DND-41 (cell line): ENCODE measurements at regions not wholly inside any gene's neighbourhood (a gene's known extent, or its start where the extent isn't known, plus 50 kb on each side); places are given as distances from the start of the nearest gene placed in this dataset.

Experiments
- EZH2 ChIP-seq: IDR thresholded peaks from 3 replicates; pipeline ENCODE4 v1.6.1; 2012; ENCODE audit warnings: borderline replicate concordance, low read depth, mild to moderate bottlenecking, moderate library complexity, low read length, inconsistent platforms; ENCODE audit not compliant: severe bottlenecking
- TF ChIP-seq, protein P1 (sequence below): IDR thresholded peaks from 2 replicates; pipeline ENCODE4 v1.5.1; 2012; ENCODE audit warnings: borderline replicate concordance, low read length, moderate library complexity, mild to moderate bottlenecking; ENCODE audit not compliant: poor library complexity, severe bottlenecking; ENCODE audit errors: extremely low read depth

DNA sequence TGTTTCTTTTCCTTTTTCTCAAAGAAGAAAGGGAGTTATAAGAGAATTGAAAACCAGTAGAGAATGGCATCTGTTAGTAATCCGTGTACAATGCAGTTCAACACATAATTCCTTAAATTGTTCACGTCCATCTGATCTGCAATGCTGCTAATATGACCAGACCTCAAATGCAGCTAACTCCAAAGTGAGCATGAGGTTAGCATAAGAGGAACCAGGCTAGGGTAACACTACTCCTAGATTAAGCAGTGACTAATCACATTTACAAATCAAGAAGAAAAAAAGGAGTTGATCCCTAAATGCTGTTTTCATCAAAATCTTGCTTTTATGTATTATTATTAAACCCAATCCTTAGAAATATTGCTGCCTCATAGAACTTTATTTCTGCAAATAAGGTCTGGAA lies 432.7 kb upstream of the ARID1B start:
- TF ChIP-seq EZH2, result no peak
- TF ChIP-seq, protein P1, sequence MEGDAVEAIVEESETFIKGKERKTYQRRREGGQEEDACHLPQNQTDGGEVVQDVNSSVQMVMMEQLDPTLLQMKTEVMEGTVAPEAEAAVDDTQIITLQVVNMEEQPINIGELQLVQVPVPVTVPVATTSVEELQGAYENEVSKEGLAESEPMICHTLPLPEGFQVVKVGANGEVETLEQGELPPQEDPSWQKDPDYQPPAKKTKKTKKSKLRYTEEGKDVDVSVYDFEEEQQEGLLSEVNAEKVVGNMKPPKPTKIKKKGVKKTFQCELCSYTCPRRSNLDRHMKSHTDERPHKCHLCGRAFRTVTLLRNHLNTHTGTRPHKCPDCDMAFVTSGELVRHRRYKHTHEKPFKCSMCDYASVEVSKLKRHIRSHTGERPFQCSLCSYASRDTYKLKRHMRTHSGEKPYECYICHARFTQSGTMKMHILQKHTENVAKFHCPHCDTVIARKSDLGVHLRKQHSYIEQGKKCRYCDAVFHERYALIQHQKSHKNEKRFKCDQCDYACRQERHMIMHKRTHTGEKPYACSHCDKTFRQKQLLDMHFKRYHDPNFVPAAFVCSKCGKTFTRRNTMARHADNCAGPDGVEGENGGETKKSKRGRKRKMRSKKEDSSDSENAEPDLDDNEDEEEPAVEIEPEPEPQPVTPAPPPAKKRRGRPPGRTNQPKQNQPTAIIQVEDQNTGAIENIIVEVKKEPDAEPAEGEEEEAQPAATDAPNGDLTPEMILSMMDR, result no peak
